DOHH2 (cell line): ENCODE measurements at regions not wholly inside any gene's neighbourhood (a gene's known extent, or its start where the extent isn't known, plus 50 kb on each side); places are given as distances from the start of the nearest gene placed in this dataset.

ENCODE experiments used
- EZH2phosphoT487 ChIP-seq: fragments of 200-600 bp; sonication (generic); IDR thresholded peaks from 2 replicates; pipeline ENCODE4 v1.6.1; 2017; ENCODE audit warnings: borderline replicate concordance, mild to moderate bottlenecking, antibody characterized with exemption, low read length, moderate library complexity, mixed read lengths
- TF ChIP-seq, protein P1 (sequence below): fragments of 200-600 bp; sonication (generic); IDR thresholded peaks from one replicate; pipeline ENCODE4 v1.5.1; 2014; ENCODE audit warnings: antibody characterized with exemption, mild to moderate bottlenecking, low read depth, low read length; ENCODE audit not compliant: poor library complexity, severe bottlenecking

DNA sequence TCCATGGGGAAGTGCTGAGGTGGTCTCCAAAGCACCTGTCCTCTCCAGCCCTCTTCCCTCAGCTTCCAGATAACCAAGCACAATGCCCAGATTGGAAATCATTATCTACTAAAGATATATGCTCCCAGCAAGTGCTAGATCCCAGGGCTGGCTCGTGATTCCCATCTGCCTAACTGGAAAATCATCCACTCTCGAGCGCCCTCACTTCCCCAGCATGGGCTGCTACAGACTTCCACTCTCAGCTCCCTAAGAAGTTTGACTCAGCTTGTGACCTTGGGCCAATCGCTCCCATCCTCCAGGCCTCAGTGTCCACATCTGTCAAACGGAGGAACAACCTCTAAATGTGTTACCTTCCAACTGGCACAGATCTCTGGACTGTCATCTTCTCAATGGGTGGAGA is 112.4 kb upstream of the ZMIZ1 start:
- TF ChIP-seq, protein P1, sequence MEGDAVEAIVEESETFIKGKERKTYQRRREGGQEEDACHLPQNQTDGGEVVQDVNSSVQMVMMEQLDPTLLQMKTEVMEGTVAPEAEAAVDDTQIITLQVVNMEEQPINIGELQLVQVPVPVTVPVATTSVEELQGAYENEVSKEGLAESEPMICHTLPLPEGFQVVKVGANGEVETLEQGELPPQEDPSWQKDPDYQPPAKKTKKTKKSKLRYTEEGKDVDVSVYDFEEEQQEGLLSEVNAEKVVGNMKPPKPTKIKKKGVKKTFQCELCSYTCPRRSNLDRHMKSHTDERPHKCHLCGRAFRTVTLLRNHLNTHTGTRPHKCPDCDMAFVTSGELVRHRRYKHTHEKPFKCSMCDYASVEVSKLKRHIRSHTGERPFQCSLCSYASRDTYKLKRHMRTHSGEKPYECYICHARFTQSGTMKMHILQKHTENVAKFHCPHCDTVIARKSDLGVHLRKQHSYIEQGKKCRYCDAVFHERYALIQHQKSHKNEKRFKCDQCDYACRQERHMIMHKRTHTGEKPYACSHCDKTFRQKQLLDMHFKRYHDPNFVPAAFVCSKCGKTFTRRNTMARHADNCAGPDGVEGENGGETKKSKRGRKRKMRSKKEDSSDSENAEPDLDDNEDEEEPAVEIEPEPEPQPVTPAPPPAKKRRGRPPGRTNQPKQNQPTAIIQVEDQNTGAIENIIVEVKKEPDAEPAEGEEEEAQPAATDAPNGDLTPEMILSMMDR = peak; percentile 3
- TF ChIP-seq EZH2phosphoT487 = no peak
